ENCODE measurements at regions not wholly inside any gene's neighbourhood (a gene's known extent, or its start where the extent isn't known, plus 50 kb on each side); places are given as distances from the start of the nearest gene placed in this dataset.

DNA sequence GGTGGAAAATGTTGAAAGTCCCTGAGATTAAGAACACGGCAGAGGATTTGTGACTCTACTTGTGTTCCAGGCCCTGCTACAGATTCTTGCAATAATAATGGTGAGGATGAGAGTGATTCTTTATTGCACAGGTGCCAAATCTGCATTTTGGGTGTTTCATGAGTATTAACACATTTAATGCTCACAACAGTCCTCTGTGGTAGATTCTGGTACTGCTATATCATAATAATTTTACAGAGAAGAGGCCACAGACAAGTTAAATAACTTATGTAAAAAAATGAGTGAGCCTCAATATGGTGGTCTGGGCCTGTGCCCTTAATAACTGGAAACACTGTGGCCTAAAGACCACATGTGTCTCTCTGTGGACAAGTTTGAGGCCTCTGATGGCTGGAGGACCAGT is 124.3 kb downstream of the C4orf33 start:
- TF ChIP-seq, protein P1, sequence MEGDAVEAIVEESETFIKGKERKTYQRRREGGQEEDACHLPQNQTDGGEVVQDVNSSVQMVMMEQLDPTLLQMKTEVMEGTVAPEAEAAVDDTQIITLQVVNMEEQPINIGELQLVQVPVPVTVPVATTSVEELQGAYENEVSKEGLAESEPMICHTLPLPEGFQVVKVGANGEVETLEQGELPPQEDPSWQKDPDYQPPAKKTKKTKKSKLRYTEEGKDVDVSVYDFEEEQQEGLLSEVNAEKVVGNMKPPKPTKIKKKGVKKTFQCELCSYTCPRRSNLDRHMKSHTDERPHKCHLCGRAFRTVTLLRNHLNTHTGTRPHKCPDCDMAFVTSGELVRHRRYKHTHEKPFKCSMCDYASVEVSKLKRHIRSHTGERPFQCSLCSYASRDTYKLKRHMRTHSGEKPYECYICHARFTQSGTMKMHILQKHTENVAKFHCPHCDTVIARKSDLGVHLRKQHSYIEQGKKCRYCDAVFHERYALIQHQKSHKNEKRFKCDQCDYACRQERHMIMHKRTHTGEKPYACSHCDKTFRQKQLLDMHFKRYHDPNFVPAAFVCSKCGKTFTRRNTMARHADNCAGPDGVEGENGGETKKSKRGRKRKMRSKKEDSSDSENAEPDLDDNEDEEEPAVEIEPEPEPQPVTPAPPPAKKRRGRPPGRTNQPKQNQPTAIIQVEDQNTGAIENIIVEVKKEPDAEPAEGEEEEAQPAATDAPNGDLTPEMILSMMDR (IDR thresholded peaks at IDR 0.05): no peak
- Mint-ChIP-seq H3K4me3 (no peak overlapping the region), H3K27ac (no peak overlapping the region), H3K27me3 (peaks cover 2% of the 10 kb centered on the region), H3K4me1 (no peaks in the 10 kb centered on the region), H3K9me3 (no peaks in the 10 kb centered on the region), H3K36me3 (ENCODE audit: low read depth) (no peaks in the 10 kb centered on the region)
- intact Hi-C loops (cut with micrococcal nuclease): no loop called here
- ATAC-seq (ENCODE audit: low read depth) (no peak), DNase-seq (no peak)
- ChIA-PET POLR2A (no interaction called here), CTCF (no interaction called here)

- CTCF ChIA-PET: no interaction called here
- intact Hi-C loops (cut with micrococcal nuclease): no loop called here
- TF ChIP-seq, protein P1 (IDR thresholded peaks at IDR 0.05): no peak
- H3K9me3 Mint-ChIP-seq: no peaks in the 10 kb centered on the region
- POLR2A ChIA-PET: no interaction called here
- H3K4me1 Mint-ChIP-seq: no peaks in the 10 kb centered on the region
- H3K27ac Mint-ChIP-seq: no peak overlapping the region
- H3K36me3 Mint-ChIP-seq (ENCODE audit: low read depth): no peaks in the 10 kb centered on the region
- DNase-seq (no peak), ATAC-seq (ENCODE audit: low read depth) (no peak)
- H3K27me3 Mint-ChIP-seq: peaks cover 5% of the 10 kb centered on the region
- no peak overlapping the region for H3K4me3 Mint-ChIP-seq
Observed at GRCh38 chr4:129223945-129224344, 128.0 kb downstream of the C4orf33 start.

- ATAC-seq (ENCODE audit: low read depth): no peak
- Mint-ChIP-seq H3K27me3 (peaks cover 18% of the 10 kb centered on the region), H3K9me3 (no peaks in the 10 kb centered on the region), H3K4me3 (no peak overlapping the region), H3K27ac (no peak overlapping the region), H3K4me1 (no peaks in the 10 kb centered on the region), H3K36me3 (ENCODE audit: low read depth) (no peaks in the 10 kb centered on the region)
- ChIA-PET POLR2A (no interaction called here), CTCF (no interaction called here)
- TF ChIP-seq, protein P1 (IDR thresholded peaks at IDR 0.05): no peak
- no peak for DNase-seq
- intact Hi-C loops (cut with micrococcal nuclease): no loop called here
Observed at GRCh38 chr4:129230846-129231245, 134.9 kb downstream of the C4orf33 start.

GRCh38 chr4:129231945-129232588 is 136.1 kb downstream of the C4orf33 start:
- ChIA-PET POLR2A (no interaction called here), CTCF (no interaction called here)
- no peaks in the 10 kb centered on the region for H3K36me3 Mint-ChIP-seq (ENCODE audit: low read depth)
- no peak overlapping the region for H3K4me3 Mint-ChIP-seq
- H3K9me3 Mint-ChIP-seq: no peaks in the 10 kb centered on the region
- H3K27ac Mint-ChIP-seq: no peak overlapping the region
- intact Hi-C loops (cut with micrococcal nuclease): no loop called here
- TF ChIP-seq, protein P1 (IDR thresholded peaks at IDR 0.05): no peak
- ATAC-seq (ENCODE audit: low read depth) (no peak), DNase-seq (no peak)
- H3K4me1 Mint-ChIP-seq: no peaks in the 10 kb centered on the region
- H3K27me3 Mint-ChIP-seq: peaks cover 18% of the 10 kb centered on the region

GRCh38 chr4:129232589-129233337 is 136.8 kb downstream of the C4orf33 start:
- H3K4me3 Mint-ChIP-seq: no peak overlapping the region
- H3K36me3 Mint-ChIP-seq (ENCODE audit: low read depth): no peaks in the 10 kb centered on the region
- ChIA-PET POLR2A (no interaction called here), CTCF (no interaction called here)
- intact Hi-C loops (cut with micrococcal nuclease): no loop called here
- no peak for DNase-seq
- peaks cover 18% of the 10 kb centered on the region for H3K27me3 Mint-ChIP-seq
- no peaks in the 10 kb centered on the region for H3K4me1 Mint-ChIP-seq
- H3K27ac Mint-ChIP-seq: no peak overlapping the region
- no peak for ATAC-seq (ENCODE audit: low read depth)
- H3K9me3 Mint-ChIP-seq: no peaks in the 10 kb centered on the region
- TF ChIP-seq, protein P1 (IDR thresholded peaks at IDR 0.05): no peak

Data from activated B cell treated with CpG ODN at 0.5 μM for 24 hours (primary cell).